GM23338 (cell line): ENCODE measurements at regions not wholly inside any gene's neighbourhood (a gene's known extent, or its start where the extent isn't known, plus 50 kb on each side); places are given as distances from the start of the nearest gene placed in this dataset.

Experiments
- ATAC-seq: fragments of 200-7000 bp; cut with Tn5 transposase; 3 replicates; pipeline ENCODE4 v1.9.1; 2020
- DNase-seq: peaks from one replicate; pipeline ENCODE4 v3.0.0-alpha.2; 2015; ENCODE audit warnings: low spot score
- H2AFZ ChIP-seq: fragments of 200-600 bp; sonication (generic); 2 replicates; pipeline ENCODE4 v1.8.0; 2016; ENCODE audit warnings: antibody characterized with exemption, mild to moderate bottlenecking, moderate library complexity
- H3F3A ChIP-seq: fragments of 200-600 bp; sonication (generic); replicated peaks from 2 replicates; pipeline ENCODE4 v1.8.0; 2017; ENCODE audit warnings: antibody characterized with exemption, mixed run types, low read depth
- H3K27ac ChIP-seq: fragments of 200-600 bp; sonication (generic); 2 replicates; pipeline ENCODE4 v1.6.1; 2016; ENCODE audit warnings: low read depth
- H3K27me3 ChIP-seq: fragments of 200-600 bp; sonication (generic); 2 replicates; pipeline ENCODE4 v1.8.0; 2016; ENCODE audit warnings: mild to moderate bottlenecking, mixed run types, moderate library complexity; ENCODE audit not compliant: insufficient read depth
- H3K36me3 ChIP-seq: fragments of 200-600 bp; sonication (generic); 2 replicates; pipeline ENCODE4 v1.8.0; 2016; ENCODE audit warnings: mild to moderate bottlenecking; ENCODE audit not compliant: insufficient read depth
- H3K4me1 ChIP-seq: fragments of 200-600 bp; sonication (generic); 2 replicates; pipeline ENCODE4 v1.8.0; 2016; ENCODE audit warnings: mild to moderate bottlenecking, moderate library complexity; ENCODE audit not compliant: insufficient read depth
- H3K4me2 ChIP-seq: fragments of 200-600 bp; sonication (generic); 2 replicates; pipeline ENCODE4 v1.7.1; 2017; ENCODE audit warnings: mixed run types
- H3K4me3 ChIP-seq: fragments of 200-600 bp; sonication (generic); 2 replicates; pipeline ENCODE4 v1.6.1; 2016; ENCODE audit warnings: mixed run types
- H3K79me2 ChIP-seq: fragments of 200-600 bp; sonication (generic); replicated peaks from 2 replicates; pipeline ENCODE4 v1.8.0; 2017; ENCODE audit warnings: mild to moderate bottlenecking; ENCODE audit not compliant: insufficient read depth
- H3K9me2 ChIP-seq: fragments of 200-600 bp; sonication (generic); 2 replicates; pipeline ENCODE4 v1.8.0; 2017; ENCODE audit not compliant: insufficient read depth
- H4K20me1 ChIP-seq: fragments of 200-600 bp; sonication (generic); replicated peaks from 2 replicates; pipeline ENCODE4 v1.8.0; 2017; ENCODE audit warnings: mild to moderate bottlenecking; ENCODE audit not compliant: insufficient read depth
- H3K27ac Mint-ChIP-seq: 2 replicates; pipeline ENCODE4 v1.8.0; 2020; ENCODE audit warnings: inconsistent platforms, mild to moderate bottlenecking, moderate library complexity, mixed read lengths
- H3K27me3 Mint-ChIP-seq: 3 replicates; pipeline ENCODE4 v1.8.0; 2022; ENCODE audit warnings: low read depth, mild to moderate bottlenecking, moderate library complexity, mixed read lengths, inconsistent platforms; ENCODE audit not compliant: insufficient read depth, poor library complexity
- H3K36me3 Mint-ChIP-seq: 3 replicates; pipeline ENCODE4 v1.8.0; 2021; ENCODE audit warnings: low read depth, mild to moderate bottlenecking, inconsistent platforms, moderate library complexity, mixed read lengths
- H3K4me1 Mint-ChIP-seq: 3 replicates; pipeline ENCODE4 v1.8.0; 2020; ENCODE audit warnings: mild to moderate bottlenecking, inconsistent platforms, mixed read lengths
- H3K4me3 Mint-ChIP-seq: 3 replicates; pipeline ENCODE4 v1.8.0; 2021; ENCODE audit warnings: moderate library complexity, mild to moderate bottlenecking, inconsistent platforms, mixed read lengths
- H3K9me3 Mint-ChIP-seq: 3 replicates; pipeline ENCODE4 v1.8.0; 2020; ENCODE audit warnings: moderate library complexity, mild to moderate bottlenecking, inconsistent platforms, mixed read lengths
- CREB1 ChIP-seq: fragments of 250-450 bp; sonication (Bioruptor Pico); IDR thresholded peaks from 2 replicates; pipeline ENCODE4 v1.5.0; 2020; ENCODE audit warnings: low read depth, mild to moderate bottlenecking, moderate library complexity
- CTCF ChIP-seq, 2 experiments: fragments of 200-600 bp in 1 of 2; sonication (generic) in 1 of 2; conservative IDR thresholded peaks; 2 replicates each; pipeline versions ENCODE4 v1.5.1 to v1.6.1; 2016 to 2017; ENCODE audit warnings: antibody characterized with exemption in 2 of 2, low read depth in 2 of 2, mild to moderate bottlenecking in 2 of 2, moderate library complexity in 1 of 2
- ETS1 ChIP-seq: IDR thresholded peaks from 2 replicates; pipeline ENCODE4 v1.6.1; 2016; ENCODE audit warnings: antibody characterized with exemption
- EZH2phosphoT487 ChIP-seq: fragments of 200-600 bp; sonication (generic); IDR thresholded peaks from one replicate; pipeline ENCODE4 v1.8.1; 2018; ENCODE audit warnings: antibody characterized with exemption; ENCODE audit not compliant: unreplicated experiment
- JUNB ChIP-seq: IDR thresholded peaks from one replicate; pipeline ENCODE4 v1.6.1; 2016; ENCODE audit warnings: antibody characterized with exemption; ENCODE audit not compliant: unreplicated experiment
- NANOG ChIP-seq: IDR thresholded peaks from 2 replicates; pipeline ENCODE4 v1.6.1; 2016; ENCODE audit warnings: antibody characterized with exemption, borderline replicate concordance
- POLR2AphosphoS5 ChIP-seq: IDR thresholded peaks from 2 replicates; pipeline ENCODE4 v1.6.1; 2016; ENCODE audit warnings: antibody characterized with exemption, low read depth
- STAT1 ChIP-seq: IDR thresholded peaks from one replicate; pipeline ENCODE4 v1.6.1; 2016; ENCODE audit warnings: antibody characterized with exemption; ENCODE audit not compliant: unreplicated experiment
- ZNF114 ChIP-seq: fragments of 250-450 bp; sonication (Bioruptor Pico); IDR thresholded peaks from 2 replicates; pipeline ENCODE4 v1.5.0; 2020; ENCODE audit warnings: mild to moderate bottlenecking, moderate library complexity
- ZNF331 ChIP-seq: fragments of 250-450 bp; sonication (Bioruptor Pico); IDR thresholded peaks from 2 replicates; pipeline ENCODE4 v1.5.0; 2020; ENCODE audit warnings: low read depth, mild to moderate bottlenecking, moderate library complexity

DNA sequence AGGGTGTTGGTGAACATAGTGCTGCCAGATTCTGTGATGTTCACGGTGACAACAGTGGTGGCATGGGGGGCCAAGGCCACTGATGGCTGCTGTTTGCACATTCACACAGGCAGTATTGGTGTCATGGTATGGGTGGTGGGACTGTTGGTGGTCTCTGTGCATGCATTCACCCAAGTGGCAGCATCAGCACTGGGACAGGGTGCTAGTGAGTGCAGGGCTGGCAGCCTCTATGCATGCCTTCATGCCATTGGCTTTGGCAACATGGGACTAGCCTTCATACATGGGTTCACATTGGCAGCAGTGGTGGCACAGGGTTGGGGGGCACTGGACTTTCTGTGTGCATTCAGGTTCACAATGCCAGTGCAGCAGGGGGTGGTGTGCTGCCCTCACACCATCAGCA is 489.7 kb upstream of the FGF16 start (continued):
- TF ChIP-seq JUNB (no peak), CREB1 (CRISPR knock-in tag) (no peak), NANOG (no peak), POLR2AphosphoS5 (no peak), STAT1 (no peak)

- no peaks in the 10 kb centered on the region for H3K9me2 ChIP-seq
- no peaks in the 10 kb centered on the region for H3K4me1 Mint-ChIP-seq
- H3K9me3 Mint-ChIP-seq: 0 out of 3 replicates have a peak, but pooled peaks cover 2% of the 10 kb centered on the region
- H3F3A ChIP-seq: no peaks in the 10 kb centered on the region
- no peak overlapping the region for H3K4me3 Mint-ChIP-seq
- H3K79me2 ChIP-seq: no peaks in the 10 kb centered on the region
- H2AFZ ChIP-seq: no peak overlapping the region
- no peaks in the 10 kb centered on the region for H3K36me3 ChIP-seq
- no peak overlapping the region for H3K4me3 ChIP-seq
- ATAC-seq (no peak), DNase-seq (peak; percentile 0)
- peaks cover 2% of the 10 kb centered on the region; the same call in 1 of the 2 replicates for H3K4me1 ChIP-seq
- H3K4me2 ChIP-seq: no peak overlapping the region
- H3K36me3 Mint-ChIP-seq: no peaks in the 10 kb centered on the region
- H3K27me3 Mint-ChIP-seq: no peaks in the 10 kb centered on the region
- no peaks in the 10 kb centered on the region for H3K27me3 ChIP-seq
- H4K20me1 ChIP-seq: no peaks in the 10 kb centered on the region
- H3K27ac ChIP-seq: no peak overlapping the region
- H3K27ac Mint-ChIP-seq: no peak overlapping the region
- TF ChIP-seq CTCF (conservative IDR thresholded peaks at IDR 0.05; ENCODE audit: low read depth in 2 of 2): no peak
Observed at GRCh38 chrX:76971393-76972376, 475.5 kb upstream of the FGF16 start.

DNA sequence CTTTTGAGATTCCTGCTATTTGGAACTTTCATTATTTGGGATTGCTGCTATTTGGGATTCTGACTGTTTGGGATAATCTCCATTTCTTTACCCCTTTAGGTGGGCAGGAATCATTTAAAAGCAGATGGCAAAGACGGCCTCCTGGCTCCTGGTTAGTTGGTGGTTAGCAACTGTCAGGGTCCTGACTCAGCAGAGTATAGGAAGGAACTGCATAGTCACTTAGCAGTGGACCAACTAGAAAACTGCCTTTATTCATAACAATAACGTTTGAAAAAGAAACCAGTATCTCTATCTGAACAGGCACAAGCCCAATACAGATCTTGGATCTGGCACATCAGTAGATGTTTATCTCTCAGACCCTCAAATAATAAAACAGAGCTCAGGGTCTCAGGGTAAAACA is 469.7 kb upstream of the FGF16 start:
- ATAC-seq: no peak
- Mint-ChIP-seq H3K4me3 (no peak overlapping the region), H3K36me3 (peaks cover 20% of the 10 kb centered on the region)
- TF ChIP-seq ZNF114 (CRISPR knock-in tag) (no peak), NANOG (no peak), EZH2phosphoT487 (no peak), POLR2AphosphoS5 (no peak), STAT1 (no peak), CTCF (conservative IDR thresholded peaks at IDR 0.05; ENCODE audit: low read depth in 2 of 2) (no peak), JUNB (no peak), ETS1 (no peak), ZNF331 (CRISPR knock-in tag) (no peak)

More for the DNA sequence above, 469.7 kb upstream of the FGF16 start:
- no peaks in the 10 kb centered on the region for H3K27me3 Mint-ChIP-seq
- H3K79me2 ChIP-seq: no peaks in the 10 kb centered on the region
- no peaks in the 10 kb centered on the region for H3K27me3 ChIP-seq
- peaks cover 32% of the 10 kb centered on the region for H3K9me3 Mint-ChIP-seq
- H2AFZ ChIP-seq: no peak overlapping the region
- H3K27ac ChIP-seq: no peak overlapping the region
- no peaks in the 10 kb centered on the region for H3F3A ChIP-seq
- no peaks in the 10 kb centered on the region for H3K4me1 Mint-ChIP-seq
- no peaks in the 10 kb centered on the region for H3K36me3 ChIP-seq
- no peak for DNase-seq
- H3K27ac Mint-ChIP-seq: no peak overlapping the region
- H4K20me1 ChIP-seq: no peaks in the 10 kb centered on the region
- H3K9me2 ChIP-seq: no peaks in the 10 kb centered on the region
- no peaks in the 10 kb centered on the region for H3K4me1 ChIP-seq
- H3K4me2 ChIP-seq: no peak overlapping the region
- no peak overlapping the region for H3K4me3 ChIP-seq
